C4-2B (cell line): ENCODE measurements at regions not wholly inside any gene's neighbourhood (a gene's known extent, or its start where the extent isn't known, plus 50 kb on each side); places are given as distances from the start of the nearest gene placed in this dataset.

ENCODE experiments used
- CTCF ChIP-seq: fragments of 450-650 bp; conservative IDR thresholded peaks from 2 replicates; pipeline ENCODE4 v1.5.1; 2017; ENCODE audit warnings: mild to moderate bottlenecking
- ZFX ChIP-seq: fragments of 450-650 bp; IDR thresholded peaks from 2 replicates; pipeline ENCODE4 v1.6.1; 2017

GRCh38 chr3:135426508-135426907, 539.0 kb upstream of the PPP2R3A start:
- TF ChIP-seq CTCF (no peak), ZFX (no peak)
